Transverse colon (tissue), 3 donors: ENCODE measurements at regions not wholly inside any gene's neighbourhood (a gene's known extent, or its start where the extent isn't known, plus 50 kb on each side); places are given as distances from the start of the nearest gene placed in this dataset.

ENCODE experiments used
- POLR2A ChIP-seq: fragments of 450-650 bp; IDR thresholded peaks from one replicate; pipeline ENCODE4 v1.6.1; 2016; ENCODE audit warnings: antibody characterized with exemption, mild to moderate bottlenecking, moderate library complexity
- TF ChIP-seq, protein P1 (sequence below), 5 experiments: fragments of 200-600 bp in 3 of 5; fragments of 450-650 bp in 2 of 5; sonication (generic) in 3 of 5; IDR thresholded peaks; 1 replicate in 2 of 5; 2 replicates in 3 of 5; pipeline ENCODE4 v1.5.1; 2016 to 2017; ENCODE audit warnings: antibody characterized with exemption in 5 of 5, inconsistent platforms in 3 of 5, mild to moderate bottlenecking in 2 of 5, moderate library complexity in 1 of 5

- TF ChIP-seq, protein P1, sequence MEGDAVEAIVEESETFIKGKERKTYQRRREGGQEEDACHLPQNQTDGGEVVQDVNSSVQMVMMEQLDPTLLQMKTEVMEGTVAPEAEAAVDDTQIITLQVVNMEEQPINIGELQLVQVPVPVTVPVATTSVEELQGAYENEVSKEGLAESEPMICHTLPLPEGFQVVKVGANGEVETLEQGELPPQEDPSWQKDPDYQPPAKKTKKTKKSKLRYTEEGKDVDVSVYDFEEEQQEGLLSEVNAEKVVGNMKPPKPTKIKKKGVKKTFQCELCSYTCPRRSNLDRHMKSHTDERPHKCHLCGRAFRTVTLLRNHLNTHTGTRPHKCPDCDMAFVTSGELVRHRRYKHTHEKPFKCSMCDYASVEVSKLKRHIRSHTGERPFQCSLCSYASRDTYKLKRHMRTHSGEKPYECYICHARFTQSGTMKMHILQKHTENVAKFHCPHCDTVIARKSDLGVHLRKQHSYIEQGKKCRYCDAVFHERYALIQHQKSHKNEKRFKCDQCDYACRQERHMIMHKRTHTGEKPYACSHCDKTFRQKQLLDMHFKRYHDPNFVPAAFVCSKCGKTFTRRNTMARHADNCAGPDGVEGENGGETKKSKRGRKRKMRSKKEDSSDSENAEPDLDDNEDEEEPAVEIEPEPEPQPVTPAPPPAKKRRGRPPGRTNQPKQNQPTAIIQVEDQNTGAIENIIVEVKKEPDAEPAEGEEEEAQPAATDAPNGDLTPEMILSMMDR (IDR thresholded peaks at IDR 0.05) = no peak
- TF ChIP-seq POLR2A = no peak
Measured at GRCh38 chr2:129061069-129061768, 742.6 kb upstream of the HS6ST1 start.
